ENCODE measurements at regions not wholly inside any gene's neighbourhood (a gene's known extent, or its start where the extent isn't known, plus 50 kb on each side); places are given as distances from the start of the nearest gene placed in this dataset.

- DNase-seq (ENCODE audit: low read depth), result no peak
Measured at GRCh38 chr9:107163370-107163769, 119.7 kb upstream of the RAD23B start.

DNA sequence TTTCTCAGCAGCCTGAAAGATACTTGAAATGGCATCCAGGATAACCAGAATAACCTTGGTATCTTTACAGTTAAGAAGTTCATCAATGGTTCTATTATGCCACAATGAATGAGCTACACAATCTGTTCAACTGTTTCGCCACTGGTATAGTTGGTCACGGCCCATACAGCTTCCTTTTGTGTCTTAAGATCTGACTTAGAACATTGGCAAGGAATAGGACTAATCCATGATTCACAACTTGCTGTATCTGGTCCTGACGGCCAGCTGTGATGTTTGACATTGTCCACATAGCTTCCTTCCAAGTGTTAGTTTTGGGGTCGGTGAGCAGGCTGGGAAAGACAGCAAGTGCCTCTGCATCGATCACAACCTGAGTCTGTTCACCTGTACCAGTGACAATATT is 113.3 kb upstream of the RAD23B start:
- DNase-seq (ENCODE audit: low read depth), result no peak

GRCh38 chr9:107170801-107171200 is 112.3 kb upstream of the RAD23B start:
- DNase-seq (ENCODE audit: low read depth), result no peak

GRCh38 chr9:107172160-107172978 is 110.7 kb upstream of the RAD23B start:
- DNase-seq (ENCODE audit: low read depth), result peak; percentile 69

DNA sequence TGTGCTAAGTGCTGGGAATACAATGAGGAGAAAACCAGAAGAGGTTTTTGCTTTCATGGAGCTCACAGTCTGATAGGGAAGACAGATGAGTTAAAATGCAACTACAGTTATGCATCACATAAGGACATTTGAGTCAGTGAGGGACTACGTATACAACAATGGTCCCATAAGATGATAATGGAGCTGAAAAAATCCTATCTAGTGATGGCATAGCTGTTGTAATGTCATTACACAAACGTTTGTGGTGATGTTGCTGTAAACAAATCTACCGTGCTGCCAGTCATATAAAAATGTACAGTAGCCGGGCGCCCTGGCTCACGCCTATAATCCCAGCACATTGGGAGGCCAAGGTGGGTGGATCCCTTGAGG is 110.1 kb upstream of the RAD23B start:
- DNase-seq (ENCODE audit: low read depth), result no peak

- DNase-seq (ENCODE audit: low read depth), result no peak
Measured at GRCh38 chr9:107173422-107174180, 109.5 kb upstream of the RAD23B start.

DNA sequence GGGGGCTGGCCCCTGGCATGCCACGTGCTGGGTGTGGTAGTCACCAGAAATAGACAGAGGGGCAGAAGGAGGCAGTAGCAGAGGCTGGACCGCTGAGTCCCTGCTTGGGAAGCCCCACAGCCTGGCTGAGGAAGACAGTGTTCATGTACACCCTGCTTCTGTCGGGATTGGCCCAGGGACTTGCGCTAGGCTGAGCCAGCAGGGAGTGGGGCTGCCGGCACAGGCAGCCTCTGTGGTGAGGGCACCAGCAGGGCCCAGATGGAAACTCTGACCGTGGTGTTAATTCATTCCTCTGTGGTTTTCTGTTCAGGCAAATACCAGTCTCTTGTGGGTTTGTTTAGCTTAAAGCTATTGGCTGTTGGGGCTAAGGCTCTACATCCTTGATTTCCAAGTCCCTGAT is 108.6 kb upstream of the RAD23B start:
- DNase-seq (ENCODE audit: low read depth), result peak; percentile 13

DNA sequence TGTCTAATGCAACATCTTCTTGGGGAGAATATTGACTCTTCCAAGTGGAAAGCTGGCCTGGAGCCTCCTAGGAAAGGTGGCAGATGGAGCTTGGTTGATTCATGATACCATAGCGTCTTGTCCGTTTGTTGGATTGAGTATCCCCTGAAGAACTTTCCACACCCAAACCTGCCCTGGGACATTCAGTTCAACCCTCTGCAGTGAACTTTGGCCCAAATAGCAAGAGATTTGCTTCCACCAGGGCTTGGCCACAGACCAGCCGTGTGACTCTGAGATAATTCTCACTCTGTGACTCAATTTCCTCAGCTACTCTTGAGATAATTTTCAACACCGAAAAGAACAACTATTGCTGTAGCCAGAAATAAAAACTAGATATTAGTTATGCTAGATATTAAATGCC is 108.0 kb upstream of the RAD23B start:
- no peak for DNase-seq (ENCODE audit: low read depth)

- no peak for DNase-seq (ENCODE audit: low read depth)
Measured at GRCh38 chr9:107175816-107176435, 107.2 kb upstream of the RAD23B start.

GRCh38 chr9:107176436-107177151 is 106.5 kb upstream of the RAD23B start:
- no peak for DNase-seq (ENCODE audit: low read depth)

DNA sequence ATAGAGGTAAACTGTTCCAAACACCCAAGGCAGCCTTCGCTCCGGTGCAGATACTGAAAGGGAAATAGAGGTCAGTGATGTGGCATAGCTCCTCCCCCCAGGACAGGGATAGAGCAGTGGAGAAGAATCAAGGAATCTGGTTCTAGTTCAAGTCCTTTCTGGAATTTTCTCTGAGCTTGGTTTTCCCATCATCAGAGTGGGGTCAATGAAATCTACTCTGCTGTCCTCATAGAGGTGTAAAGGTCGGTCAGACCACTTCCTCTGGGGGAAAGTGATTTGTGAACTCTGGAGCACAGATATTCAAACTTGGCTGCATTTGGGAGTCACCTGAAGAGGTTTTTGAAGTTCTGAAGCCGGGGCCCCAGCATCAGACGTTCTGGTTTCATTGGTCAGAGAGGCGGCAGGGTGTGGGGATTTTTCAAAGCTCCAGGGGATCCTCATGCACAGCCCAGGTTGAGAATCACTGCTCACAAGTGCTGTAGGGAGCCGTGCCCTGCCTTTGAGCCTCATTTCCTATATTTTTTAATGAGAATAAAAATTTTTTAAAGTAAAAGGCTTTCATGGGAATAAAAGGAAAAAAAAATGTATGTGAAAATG is 105.7 kb upstream of the RAD23B start:
- no peak for DNase-seq (ENCODE audit: low read depth)

- no peak for DNase-seq (ENCODE audit: low read depth)
Measured at GRCh38 chr9:107177857-107178256, 105.2 kb upstream of the RAD23B start.

- DNase-seq (ENCODE audit: low read depth), result no peak
Measured at GRCh38 chr9:107178293-107178692, 104.8 kb upstream of the RAD23B start.

DNA sequence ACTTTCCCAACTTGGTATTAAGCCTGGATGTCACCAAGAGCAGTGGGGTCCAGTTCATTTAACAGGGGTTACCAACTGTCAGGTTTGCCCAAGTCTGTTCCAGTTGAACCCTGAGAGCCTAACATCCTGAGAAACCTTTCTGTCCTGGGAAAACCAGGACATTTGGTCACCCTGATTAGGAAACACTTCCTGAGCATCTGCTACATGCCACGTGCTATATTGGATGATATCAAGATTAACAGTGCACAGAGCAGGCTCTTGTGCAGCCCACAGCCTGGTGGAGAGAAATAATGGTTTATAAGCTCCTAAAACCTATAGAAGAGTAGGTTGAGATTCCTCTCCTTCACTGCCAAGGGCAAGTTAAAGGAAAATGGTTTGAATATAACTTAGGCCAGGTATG is 102.9 kb upstream of the RAD23B start:
- DNase-seq (ENCODE audit: low read depth), result no peak

GRCh38 chr9:107183176-107183575 is 99.9 kb upstream of the RAD23B start:
- DNase-seq (ENCODE audit: low read depth), result no peak

DNA sequence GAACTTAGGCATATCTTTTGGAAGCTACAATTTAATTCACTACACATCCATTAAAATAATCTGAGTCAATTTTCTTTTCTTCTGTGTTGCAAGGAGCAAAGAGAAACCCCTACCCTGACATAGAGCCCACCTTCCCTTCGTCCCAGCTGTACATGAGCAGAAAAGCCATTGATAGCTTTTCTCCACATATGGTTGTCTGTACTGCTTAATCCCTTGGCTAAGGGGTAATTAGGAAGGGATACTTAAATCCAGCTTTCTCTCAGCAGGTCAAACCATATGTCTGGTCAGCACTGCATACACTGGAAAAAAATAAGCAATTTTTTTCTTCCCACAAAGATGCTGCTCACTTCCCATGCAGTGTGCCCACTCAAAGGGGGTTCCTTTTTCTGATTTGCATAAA is 94.7 kb upstream of the RAD23B start:
- DNase-seq (ENCODE audit: low read depth), result no peak

DNA sequence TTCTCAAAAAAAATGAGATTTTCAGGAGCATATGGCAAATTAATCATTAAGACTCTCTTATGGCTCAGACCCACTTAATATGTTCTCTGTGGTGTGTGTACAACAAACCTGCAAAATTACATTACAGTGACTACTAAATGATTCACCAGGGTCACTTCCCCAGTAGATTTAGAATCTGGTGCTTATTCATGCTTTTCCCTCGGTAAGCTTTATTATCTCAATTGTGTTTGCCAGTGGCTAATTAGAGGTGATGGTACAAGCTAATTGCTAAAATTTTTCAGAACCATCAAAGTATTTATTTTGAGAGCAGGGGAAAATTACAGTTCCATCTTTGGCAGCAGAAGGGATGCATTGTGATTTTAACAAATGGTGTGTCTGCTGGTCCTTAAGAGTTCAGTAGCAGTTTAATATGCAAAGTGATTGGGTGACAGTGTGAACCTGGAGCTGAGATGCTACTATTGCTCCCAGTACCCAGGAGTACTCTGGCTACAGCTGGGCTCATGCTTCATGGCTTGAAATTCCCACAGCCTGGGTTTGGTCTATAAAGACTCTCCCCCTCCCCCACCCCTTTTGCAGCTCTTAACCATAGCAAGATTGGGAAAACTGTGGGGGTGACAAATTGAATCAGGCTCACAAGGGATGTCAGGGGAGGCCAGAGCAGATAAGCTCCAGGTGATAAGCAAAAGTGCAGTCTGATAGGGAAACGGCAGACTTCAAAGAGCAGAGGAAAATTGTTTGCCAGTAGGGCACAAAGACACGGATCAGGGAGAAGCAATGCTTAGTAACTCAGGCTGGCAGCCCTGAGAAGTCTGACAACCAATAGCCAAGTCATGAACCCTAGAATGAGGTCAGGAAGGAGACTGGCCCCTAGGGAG is 92.8 kb upstream of the RAD23B start:
- DNase-seq (ENCODE audit: low read depth), result no peak

DNA sequence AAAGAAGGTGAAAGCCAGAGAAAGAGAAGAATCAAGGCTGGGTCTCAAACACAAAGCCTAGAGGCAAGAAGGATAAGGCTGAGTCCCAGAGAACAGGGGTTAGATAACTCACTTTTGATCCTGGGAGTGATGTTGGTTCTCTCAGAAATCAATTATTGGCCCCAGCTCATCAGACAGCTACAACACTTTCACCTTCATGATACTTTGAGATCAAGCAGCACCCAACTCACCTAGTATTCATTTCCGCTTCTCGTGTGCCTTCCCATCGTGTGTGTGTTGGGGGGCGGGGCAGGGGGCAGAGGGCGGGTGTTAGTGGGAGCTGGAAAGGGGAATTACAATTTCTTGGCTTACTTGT is 92.2 kb upstream of the RAD23B start:
- no peak for DNase-seq (ENCODE audit: low read depth)

DNA sequence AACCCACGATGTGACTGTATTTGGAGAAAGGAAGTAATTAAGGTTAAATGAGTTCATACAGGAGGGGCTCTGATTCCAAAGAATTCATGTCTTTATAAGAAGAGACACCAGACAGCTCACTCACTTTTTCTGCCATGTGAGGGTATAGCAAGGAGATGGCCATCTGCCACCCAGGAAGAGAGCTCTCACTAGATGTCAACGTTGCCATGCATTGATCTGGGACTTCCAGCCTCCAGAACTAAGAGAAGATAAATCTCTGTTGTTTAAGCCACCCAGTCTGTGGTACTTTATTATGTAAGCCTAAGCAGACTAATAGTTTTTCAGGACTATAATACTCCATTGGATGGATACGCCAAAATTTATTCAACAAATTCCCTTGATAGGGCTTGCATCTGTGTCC is 89.8 kb upstream of the RAD23B start:
- no peak for DNase-seq (ENCODE audit: low read depth)

GRCh38 chr9:107198718-107199117 is 84.4 kb upstream of the RAD23B start:
- DNase-seq (ENCODE audit: low read depth), result no peak

GRCh38 chr9:107208121-107208520 is 75.0 kb upstream of the RAD23B start:
- no peak for DNase-seq (ENCODE audit: low read depth)
